Activated CD4-positive, alpha-beta T cell treated with anti-CD3 and anti-CD28 coated beads for 1 hour (primary cell): ENCODE measurements at regions not wholly inside any gene's neighbourhood (a gene's known extent, or its start where the extent isn't known, plus 50 kb on each side); places are given as distances from the start of the nearest gene placed in this dataset.

Source experiments
- DNase-seq: peaks from one replicate; pipeline ENCODE4 v3.0.0-alpha.2; 2020

DNA sequence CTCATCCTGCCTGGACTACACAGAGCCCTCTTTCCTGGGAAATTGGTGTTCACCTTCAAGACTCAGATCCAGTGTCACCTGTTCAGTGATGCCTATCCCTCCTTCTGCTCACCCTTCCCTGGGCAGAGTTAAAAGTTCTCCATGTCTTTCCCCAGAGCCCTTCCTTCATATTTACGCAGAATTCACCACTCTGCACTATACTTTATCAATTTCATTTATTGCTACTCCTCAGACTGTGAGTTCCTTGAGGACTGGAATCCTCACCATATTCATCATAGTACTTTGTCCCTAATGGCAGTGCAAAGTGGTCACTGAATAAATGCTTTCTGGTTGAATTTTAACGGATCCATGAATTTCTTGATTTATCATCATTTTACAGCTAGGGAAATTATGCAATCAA, 300.0 kb downstream of the CHRM3 start:
- DNase-seq: no peak

DNA sequence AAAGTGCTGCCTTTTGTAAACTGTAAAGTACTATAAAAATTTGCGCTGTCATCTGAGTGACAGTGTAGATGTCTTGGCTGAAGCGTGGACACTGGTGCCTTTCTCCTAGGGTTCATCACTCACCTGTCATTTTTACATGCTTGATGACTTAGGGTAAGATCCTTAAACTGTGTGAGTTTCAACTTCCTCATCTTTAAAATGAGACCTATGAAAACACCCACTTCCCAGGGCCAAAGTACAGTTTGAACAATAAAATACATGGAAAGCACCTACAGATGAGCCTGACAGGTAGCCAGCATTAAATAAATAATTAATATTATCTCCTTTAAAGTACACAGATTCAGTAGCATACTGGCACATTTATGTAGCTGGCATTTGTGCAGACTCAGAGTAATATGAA, 309.9 kb downstream of the CHRM3 start:
- no peak for DNase-seq

DNA sequence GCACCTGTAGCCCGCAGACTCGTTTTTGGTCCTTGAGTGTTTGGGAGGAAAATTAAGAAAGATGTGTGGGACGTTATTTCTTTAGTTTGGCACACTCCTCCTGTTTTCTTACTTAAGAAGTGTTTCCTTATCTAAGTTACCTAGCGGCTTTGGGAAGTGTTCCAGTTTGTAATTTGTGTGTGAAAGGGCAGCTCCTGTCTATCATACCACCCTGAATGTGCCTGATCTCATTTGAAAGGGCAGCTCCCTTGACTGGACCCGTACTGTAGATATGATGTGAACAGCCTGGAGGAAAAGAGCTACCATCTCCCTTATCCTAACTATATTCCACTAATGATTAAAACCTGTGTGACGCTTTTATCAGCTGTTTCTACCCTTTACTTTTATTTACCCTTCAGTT, 314.3 kb downstream of the CHRM3 start:
- DNase-seq: no peak

DNA sequence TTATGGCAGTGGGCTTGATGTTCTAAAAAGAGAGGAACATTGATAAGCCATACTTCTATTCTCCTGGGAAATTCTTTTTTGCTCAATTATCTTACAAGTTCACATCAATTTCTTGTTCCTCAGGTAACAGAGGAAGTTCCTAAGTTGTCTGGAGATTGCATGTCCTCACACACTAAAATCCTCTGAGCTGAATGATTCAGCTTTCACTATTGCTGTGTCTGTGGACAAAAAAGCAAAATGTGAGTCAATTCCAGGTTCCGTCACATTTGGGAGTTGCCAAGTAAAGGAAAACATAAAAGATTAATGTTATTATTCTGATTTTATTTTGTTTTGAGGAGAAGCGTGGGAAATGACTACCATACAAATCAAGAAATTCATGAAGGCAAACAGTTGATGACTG, 316.7 kb downstream of the CHRM3 start:
- DNase-seq: no peak

DNA sequence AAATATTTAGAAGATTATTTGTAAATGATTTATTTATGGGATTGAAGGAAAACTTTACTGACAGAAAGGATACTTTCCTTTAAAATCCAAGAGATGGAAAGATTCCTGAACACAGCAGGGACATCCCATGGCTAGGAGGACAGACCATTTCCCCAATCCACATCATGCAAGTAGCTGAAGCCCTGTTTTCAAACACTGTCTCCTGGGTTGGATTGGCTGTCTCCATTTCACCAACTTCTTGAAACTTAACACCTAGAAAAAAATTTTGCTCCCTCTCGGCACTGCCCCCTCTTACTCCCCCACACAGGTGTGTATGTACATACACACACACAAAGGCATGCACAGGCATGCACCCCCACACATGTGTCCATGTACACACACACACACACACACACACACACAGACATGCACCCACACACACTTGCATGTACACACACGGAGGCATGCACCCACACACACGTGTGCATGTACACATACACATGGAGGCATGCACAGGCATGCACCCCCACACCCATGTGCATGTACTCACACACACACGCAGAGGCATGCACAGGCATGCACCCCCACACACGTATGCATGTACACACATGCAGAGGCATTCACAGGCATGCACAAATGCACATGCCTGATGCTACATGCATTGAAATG, 320.0 kb downstream of the CHRM3 start:
- no peak for DNase-seq

DNA sequence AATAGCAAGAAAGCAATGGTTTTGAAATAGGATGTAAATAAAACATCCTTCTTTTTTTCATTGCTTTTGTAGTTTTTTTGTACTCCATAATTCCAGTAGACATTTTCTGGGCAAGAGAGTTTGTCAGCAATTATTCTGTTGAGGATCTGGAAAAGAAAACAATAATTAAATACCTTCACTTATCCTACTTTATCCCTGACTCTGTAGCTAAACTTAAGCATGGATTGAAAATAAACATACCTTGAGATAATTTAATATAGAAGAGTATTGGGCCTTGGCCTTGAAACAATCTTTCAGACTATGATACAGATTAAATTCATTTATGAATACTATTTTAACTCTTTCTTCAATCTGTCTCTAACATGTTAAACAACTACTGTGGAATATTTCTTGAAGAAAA, 321.2 kb downstream of the CHRM3 start:
- DNase-seq: no peak

DNA sequence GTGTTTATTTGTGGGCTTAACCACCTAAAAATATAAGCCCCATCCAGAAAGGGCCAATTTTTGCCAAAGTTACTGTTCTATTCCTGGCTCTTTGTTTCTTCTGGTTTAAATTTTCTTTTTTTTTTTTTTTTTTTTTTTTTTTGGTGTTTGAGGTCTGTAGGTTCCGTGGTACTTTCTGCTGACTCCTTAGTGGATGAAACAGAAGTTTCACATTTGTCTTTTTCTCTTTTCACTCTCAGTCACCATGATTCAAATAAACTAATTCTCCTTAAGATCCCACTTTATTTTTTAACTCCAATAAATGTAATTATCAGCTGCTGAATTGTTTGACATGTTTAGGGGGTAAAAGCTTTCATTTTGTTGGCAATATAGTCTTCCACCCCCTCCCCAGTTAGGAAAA, 322.3 kb downstream of the CHRM3 start:
- no peak for DNase-seq

DNA sequence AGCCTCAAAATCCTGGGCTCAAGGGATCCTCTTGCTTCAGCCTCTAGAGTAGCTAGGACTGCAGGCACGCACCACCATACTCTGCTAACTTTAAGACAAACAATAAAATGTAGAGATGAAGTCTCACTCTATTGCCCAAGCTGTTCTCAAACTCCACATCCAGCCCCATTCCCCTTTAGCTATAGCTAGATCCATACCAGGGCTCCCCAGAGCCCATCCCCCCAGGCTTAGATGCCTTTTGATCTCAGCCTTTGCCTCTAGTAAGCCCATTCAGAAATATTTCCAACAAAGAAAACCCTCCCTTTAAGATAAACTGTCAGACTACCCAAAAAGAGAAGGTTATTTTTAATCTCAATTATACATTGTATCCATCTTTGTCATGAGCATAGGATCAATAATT, 325.4 kb downstream of the CHRM3 start:
- DNase-seq: no peak

DNA sequence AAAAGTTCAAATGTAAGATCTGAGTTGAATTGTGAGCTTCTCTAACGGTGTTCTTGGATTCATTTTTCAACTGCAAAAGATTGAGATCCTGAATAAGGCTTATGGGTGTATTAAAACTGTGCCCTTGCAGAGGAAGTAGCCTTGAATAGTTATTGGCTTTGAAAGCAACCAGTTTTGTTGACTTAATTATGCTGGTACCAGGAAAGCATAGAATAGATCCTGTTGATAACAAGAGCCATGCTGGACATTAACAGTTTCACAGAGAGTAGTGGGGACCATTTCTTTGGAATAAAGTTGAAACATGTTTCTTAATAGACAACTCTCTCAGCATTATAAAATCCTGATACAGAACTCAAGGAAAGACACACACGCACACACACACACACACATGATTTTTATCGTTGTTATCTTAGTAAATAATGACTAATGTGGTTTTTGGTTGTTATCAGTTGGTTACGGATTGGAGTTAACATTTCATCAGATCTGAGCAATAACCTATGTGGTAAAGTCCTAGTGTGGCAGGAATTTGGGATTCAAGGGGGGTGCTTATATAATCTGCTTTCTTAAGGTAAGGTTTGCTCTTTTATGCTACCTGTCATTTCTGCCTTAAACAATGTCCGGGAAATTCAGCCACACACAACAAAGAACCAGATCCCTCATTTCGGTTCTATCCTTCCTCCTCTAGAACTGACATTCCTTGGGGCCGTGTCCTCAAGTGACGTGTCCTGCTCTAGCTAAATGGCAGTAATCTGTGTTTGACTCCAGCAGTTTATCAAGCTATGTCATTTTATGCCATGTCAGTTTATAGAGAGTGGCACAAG, 330.9 kb downstream of the CHRM3 start:
- no peak for DNase-seq

DNA sequence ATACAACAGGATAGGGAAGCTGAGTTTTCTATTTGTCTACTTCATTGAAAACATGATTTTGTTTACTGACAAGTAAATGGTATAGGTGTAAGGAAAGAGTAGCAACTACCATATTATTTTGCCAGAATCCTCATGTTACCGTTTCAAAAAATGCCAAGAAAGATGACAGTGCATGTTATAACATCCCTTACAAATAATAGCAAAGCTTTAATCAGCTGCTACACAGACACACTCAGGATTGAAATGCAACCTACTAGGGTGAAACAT, 331.5 kb downstream of the CHRM3 start:
- no peak for DNase-seq

DNA sequence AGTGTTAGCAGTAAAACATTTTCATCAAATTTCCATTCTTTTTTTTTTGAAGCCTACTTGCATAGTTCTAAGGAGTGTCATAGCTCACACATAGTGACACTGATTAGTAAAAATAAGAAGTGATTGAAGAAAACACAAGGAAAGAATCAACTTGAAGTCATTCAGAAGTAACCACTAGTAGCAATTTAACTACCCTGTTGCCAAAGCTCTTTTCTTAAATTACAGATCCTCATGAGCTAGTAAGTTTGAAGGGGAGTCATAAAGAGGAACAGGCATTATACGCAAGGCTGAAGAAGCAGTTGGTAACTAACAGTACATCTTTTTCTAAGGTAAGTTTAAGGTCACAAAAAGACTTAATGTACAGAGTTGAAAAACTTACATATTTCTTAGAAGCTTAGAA, 332.2 kb downstream of the CHRM3 start:
- DNase-seq: no peak

DNA sequence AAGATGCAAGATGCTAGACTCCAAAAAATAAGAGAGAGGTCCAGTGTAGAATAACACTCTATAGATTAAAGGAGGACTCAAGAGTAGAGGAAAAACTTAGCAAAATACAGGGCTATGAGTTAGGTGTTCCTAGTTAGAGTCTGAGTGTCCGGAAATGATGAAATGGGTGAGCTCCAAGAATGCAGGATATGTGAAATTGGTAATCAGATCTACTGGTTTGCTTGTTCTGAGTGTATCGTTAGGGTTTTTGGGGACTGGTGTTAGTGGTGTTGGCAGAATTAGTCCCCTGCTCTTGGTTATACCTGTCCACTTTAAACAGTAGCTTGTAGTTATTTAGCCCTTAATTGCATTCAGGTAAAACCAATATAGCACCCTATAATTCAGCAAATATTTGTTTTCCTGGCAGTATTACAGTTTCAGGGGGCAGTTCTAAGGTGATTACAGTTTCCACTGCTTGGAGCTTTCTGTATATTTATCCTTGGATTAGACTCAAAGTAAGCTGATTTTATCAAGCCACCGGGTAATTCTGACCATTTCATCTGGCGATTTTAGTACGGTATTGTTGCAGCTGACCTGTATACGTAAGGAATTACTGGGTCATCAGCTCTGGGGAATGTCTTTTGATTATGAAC, 332.7 kb downstream of the CHRM3 start:
- DNase-seq: no peak

DNA sequence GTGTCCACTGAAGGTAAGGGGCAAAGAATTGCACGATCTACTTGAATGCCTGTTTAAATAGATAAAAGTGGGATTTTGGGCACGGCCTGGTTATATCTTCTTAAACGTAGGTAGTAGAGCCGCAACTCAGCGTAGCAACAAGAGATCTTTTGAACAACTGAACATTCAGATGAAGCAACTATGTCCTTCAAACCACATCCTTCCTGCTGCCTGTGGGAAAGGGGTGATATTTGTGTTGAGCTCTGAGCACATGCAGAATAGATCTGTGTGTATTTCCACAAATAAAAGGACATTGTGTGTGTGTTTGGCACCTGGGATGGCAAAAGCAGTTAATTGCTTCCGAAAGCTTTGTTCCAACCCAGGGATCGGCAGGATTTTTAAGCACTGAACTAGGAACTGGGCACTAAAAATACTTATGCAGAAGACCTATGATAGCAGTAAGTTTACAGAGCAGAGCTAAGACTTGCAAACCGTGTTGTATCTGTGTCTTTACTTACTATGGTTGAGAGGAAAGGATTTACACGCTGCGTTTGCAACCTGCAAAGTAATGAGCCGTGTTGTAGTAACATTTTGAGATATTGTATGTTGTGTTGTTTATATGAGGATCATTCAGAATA, 333.4 kb downstream of the CHRM3 start:
- peak; percentile 14 for DNase-seq

DNA sequence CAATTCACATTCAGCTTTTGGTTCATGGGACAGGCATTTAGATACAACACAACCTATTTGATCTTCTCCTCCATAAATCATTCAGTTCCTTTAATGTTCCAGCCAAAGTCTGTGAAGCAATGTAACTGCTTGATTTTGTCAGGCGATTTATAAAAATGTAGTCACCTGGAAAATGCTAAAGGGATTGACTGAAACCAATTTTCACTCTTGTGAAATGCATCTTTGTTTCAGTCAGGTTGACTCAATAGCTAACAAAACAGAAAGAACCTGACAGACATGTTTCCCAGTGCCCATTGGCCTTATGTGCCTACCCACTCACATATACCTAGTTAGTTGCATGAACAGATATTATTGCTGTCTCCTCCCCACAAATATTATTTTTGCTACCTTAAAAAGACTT, 335.7 kb downstream of the CHRM3 start:
- no peak for DNase-seq

DNA sequence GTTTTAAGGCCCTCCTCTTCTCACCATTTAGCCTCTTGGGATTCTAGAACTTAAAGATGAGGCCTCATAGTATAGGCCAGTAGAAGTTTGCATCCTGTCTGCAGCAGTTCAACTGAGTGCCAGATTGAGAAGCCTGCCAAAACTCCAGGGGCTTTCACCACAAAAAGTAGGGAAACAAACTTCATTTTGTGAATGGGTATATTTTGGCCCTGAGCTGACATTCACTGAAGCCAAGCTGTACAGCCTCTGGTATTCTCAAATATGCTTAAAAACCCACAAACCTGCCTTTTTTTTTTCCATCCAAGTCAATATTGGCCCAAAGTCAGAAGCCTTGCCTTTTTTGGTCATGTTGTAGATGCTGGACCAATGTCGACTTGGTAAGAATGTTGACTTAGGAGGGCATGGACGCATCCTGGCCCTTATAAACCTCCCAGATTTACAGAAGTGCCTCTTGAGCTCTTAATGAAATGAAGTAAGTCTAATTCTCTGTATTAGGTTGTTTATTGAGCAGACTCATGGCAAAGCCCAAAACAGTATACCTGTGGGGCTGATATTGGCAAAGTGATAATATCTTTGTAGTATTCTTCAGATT, 337.5 kb downstream of the CHRM3 start:
- DNase-seq: no peak

DNA sequence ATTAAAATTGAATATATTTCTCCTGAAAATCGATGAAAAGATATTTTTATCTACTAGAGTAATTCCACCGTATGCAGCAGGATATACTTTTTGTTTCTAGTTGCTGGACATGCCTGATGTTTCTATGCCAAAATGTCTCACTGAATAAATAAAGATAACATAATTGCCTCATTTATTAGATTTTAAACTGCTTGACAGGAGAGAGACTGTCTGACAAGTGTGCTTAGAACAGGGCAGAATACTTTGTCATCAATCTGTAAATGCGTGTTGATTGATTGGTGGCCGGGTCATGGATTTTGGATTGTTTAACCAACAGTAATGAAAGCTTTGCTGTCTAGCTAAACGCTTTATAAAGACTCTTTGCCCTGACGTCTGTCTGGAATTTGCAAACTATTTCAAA, 339.0 kb downstream of the CHRM3 start:
- DNase-seq: no peak

DNA sequence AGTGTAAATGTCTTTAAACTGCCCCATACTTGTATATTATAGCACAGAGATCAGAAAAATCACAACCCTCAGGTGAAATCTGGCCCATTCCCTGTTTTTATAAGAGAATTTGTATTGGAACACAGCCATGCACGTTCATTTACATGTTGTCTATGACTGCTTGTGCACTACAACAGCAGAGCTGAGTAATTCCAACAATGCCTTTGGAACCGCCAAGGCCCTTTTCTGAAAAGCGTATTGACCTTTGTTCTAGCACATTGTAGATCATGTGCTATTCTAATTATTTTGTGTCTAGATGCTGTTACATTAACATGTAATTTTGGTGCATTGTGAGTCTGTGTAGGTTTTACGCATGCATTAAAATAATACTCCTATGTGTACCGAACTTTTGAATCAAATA, 339.6 kb downstream of the CHRM3 start:
- no peak for DNase-seq

DNA sequence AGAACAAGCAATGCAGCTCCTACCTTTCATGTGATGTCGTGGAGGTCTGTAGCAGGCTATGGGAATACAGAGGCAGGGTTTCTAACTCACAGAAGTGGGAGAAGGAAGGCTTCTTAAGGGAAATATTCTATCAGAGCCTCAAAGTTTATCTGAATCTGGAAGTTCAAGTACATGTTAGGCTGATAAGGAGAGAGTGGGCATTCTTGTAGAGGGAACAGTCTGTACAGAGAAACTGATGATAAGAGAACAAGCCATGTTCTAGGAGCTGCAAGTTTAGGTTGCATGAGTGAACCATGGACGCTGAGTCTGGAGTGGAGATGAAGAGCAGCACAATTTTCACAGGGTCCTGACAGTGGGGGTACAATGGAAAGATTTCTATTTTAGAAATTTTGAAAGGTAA, 344.0 kb downstream of the CHRM3 start:
- DNase-seq: no peak

DNA sequence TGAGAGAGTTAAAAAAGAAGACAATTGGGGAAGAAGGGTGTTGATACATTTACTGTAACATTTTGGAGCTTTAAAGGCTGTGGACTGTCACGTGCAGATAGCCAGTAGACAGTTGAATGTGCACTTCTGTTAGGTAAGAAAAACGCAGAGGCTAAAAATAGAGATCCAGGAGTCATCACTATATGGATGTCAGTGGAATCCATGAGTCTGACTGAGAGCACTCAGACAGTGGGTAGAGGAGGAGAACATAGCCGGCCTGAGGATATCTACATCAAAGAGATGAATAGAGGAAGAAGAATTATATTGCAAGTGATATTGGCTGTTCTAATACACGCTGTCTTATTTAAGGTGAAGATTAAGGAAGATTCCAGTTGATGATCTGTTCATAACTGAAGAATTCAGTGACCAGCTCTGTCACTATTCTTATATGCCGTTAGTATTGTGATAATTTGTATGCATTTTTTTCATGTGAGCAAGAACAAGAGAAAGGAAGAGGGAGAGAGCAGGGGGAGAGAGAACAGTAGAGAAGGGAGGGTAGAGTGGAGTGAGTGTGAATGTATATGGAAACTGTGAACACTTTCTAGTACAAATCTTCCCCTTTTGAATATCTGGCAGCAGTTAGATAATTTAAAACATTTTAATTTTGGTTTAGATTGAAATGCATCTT, 344.8 kb downstream of the CHRM3 start:
- no peak for DNase-seq

DNA sequence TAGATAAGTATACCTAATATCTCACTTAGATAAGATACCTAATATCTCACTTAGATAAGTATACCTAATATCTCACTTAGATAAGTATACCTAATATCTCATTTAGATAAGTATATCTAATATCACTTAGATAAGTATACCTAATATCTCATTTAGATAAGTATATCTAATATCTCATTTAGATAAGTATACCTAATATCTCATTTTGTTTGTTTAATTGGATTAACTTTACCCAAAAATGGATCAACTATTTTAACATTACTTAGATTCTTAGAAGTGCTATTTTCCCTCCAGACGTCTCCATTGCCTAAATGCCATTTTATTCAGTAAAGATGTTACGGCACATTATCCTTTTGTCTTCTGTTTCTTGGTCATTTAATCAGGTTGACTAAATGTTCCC, 346.4 kb downstream of the CHRM3 start:
- DNase-seq: no peak

DNA sequence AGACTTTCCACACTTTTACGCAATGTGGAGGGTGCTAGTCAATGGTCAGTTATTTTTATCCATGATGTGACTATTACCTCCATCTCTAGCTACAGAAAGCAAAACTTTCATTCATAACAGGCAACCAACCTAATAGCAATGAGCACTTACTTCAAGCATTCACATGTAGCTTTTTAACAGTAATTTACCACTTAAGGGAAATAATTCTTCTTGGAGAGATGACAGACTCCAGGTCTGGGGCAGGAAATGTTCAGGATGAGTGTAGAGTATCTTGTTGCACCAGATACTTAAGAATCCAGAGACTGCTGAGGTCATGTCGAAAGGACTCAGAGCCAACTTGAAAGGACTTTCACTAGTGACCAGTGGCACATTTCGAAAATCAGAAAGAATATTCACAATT, 347.6 kb downstream of the CHRM3 start:
- DNase-seq: no peak

DNA sequence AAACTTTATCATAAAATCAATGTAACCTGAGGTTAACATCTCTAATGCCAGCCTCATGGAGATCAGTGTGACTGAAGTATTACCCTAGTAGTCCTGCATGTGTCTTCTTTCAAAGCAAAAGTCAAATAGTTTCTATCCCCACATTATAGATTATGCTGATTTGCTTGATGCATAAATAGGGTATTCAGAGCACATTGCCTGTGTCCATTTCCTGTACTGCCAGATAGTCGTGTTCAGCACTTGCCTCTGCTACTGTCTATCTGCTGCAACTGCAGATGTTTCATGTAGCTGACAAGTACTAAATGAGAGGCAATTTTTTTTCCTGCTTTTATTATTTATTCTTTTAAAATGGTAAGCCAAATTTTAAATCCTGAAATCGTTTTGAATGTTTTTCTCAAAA, 348.7 kb downstream of the CHRM3 start:
- no peak for DNase-seq

DNA sequence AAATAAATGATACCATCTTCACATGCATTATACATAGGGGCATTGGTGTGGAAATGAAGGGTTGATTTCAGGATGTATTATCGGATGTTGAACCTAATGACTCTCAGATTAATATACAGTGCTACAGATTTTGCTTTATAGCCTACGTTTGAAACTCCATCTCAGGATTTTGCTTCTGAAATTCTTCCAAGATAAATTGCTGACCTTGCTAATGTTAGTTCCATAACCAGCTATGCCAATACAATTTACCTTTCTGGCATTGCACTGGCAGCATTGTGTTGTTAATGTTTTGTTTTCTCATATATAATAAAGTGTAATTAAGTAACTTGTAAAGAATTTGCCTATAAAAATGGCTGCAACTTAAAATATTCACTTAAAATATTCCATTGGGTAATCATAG, 350.1 kb downstream of the CHRM3 start:
- no peak for DNase-seq
